Naive B cell (primary cell): ENCODE measurements at regions not wholly inside any gene's neighbourhood (a gene's known extent, or its start where the extent isn't known, plus 50 kb on each side); places are given as distances from the start of the nearest gene placed in this dataset.

Experiments used
- ATAC-seq, 2 donors: fragments of 150-1000 bp; cut with Tn5 transposase; 2 replicates each; pipeline ENCODE4 v1.10.0; 2021; ENCODE audit warnings: low read depth in 2 of 2, mild to moderate bottlenecking in 2 of 2, moderate library complexity in 2 of 2
- DNase-seq: peaks from one replicate; pipeline ENCODE4 v3.0.0; 2022
- H3K27ac Mint-ChIP-seq, 6 donors: one replicate each; pipeline ENCODE4 v1.8.0; 2020 to 2022; ENCODE audit warnings: mild to moderate bottlenecking in 6 of 6, mixed read lengths in 6 of 6, moderate library complexity in 5 of 6, inconsistent platforms in 2 of 6
- H3K27me3 Mint-ChIP-seq, 3 donors: one replicate each; pipeline ENCODE4 v1.8.0; 2021 to 2022; ENCODE audit warnings: mixed read lengths in 3 of 3, mild to moderate bottlenecking in 1 of 3
- H3K36me3 Mint-ChIP-seq, 2 donors: one replicate each; pipeline ENCODE4 v1.8.0; 2020 to 2022; ENCODE audit warnings: mixed read lengths in 2 of 2, inconsistent platforms in 1 of 2, mild to moderate bottlenecking in 1 of 2
- H3K4me1 Mint-ChIP-seq, 3 donors: one replicate each; pipeline ENCODE4 v1.8.0; 2020 to 2022; ENCODE audit warnings: mixed read lengths in 3 of 3, inconsistent platforms in 1 of 3, mild to moderate bottlenecking in 1 of 3, moderate library complexity in 1 of 3
- H3K4me3 Mint-ChIP-seq, 8 donors: one replicate each; pipeline ENCODE4 v1.8.0; 2020 to 2022; ENCODE audit warnings: mild to moderate bottlenecking in 8 of 8, mixed read lengths in 8 of 8, moderate library complexity in 8 of 8, inconsistent platforms in 2 of 8
- H3K9me3 Mint-ChIP-seq, 7 donors: one replicate each; pipeline ENCODE4 v1.8.0; 2020 to 2022; ENCODE audit warnings: mixed read lengths in 7 of 7, mild to moderate bottlenecking in 5 of 7, inconsistent platforms in 2 of 7, moderate library complexity in 1 of 7

GRCh38 chr1:208793861-208794345 is 549.7 kb upstream of the PLXNA2 start:
- DNase-seq: no peak
- H3K9me3 Mint-ChIP-seq: no peaks in the 10 kb centered on the region
- no peak overlapping the region for H3K4me3 Mint-ChIP-seq
- ATAC-seq: no peak
- H3K27ac Mint-ChIP-seq: no peak overlapping the region
- no peaks in the 10 kb centered on the region for H3K36me3 Mint-ChIP-seq
- no peaks in the 10 kb centered on the region for H3K4me1 Mint-ChIP-seq
- H3K27me3 Mint-ChIP-seq: peaks cover 0 to 5% (median 0%) of the 10 kb centered on the region in 3 donors

GRCh38 chr1:208799186-208799585 is 555.0 kb upstream of the PLXNA2 start:
- ATAC-seq (no peak), DNase-seq (no peak)
- Mint-ChIP-seq H3K4me3 (no peak overlapping the region), H3K4me1 (no peaks in the 10 kb centered on the region), H3K9me3 (peaks cover 0 to 2% (median 0%) of the 10 kb centered on the region in 7 donors), H3K27ac (no peak overlapping the region), H3K36me3 (no peaks in the 10 kb centered on the region), H3K27me3 (peaks cover 0 to 5% (median 4%) of the 10 kb centered on the region in 3 donors)

GRCh38 chr1:208803011-208803811 is 559.0 kb upstream of the PLXNA2 start:
- Mint-ChIP-seq H3K9me3 (peaks cover 3 to 17% (median 10%) of the 10 kb centered on the region in 7 donors), H3K4me1 (no peaks in the 10 kb centered on the region), H3K4me3 (no peak overlapping the region), H3K27ac (no peak overlapping the region), H3K36me3 (no peaks in the 10 kb centered on the region), H3K27me3 (peaks cover 0 to 4% (median 4%) of the 10 kb centered on the region in 3 donors)
- DNase-seq (no peak), ATAC-seq (no peak)

- Mint-ChIP-seq H3K27me3 (peaks cover 8 to 14% (median 9%) of the 10 kb centered on the region in 3 donors), H3K4me1 (no peaks in the 10 kb centered on the region), H3K4me3 (no peak overlapping the region), H3K9me3 (peaks cover 7 to 17% (median 11%) of the 10 kb centered on the region in 7 donors), H3K36me3 (no peaks in the 10 kb centered on the region), H3K27ac (no peak overlapping the region)
- no peak for DNase-seq
- ATAC-seq: no peak
Observed at GRCh38 chr1:208807446-208808127, 563.4 kb upstream of the PLXNA2 start.

- Mint-ChIP-seq H3K9me3 (peaks cover 7 to 17% (median 11%) of the 10 kb centered on the region in 7 donors), H3K4me3 (no peak overlapping the region), H3K27me3 (peaks cover 8 to 14% (median 9%) of the 10 kb centered on the region in 3 donors), H3K36me3 (no peaks in the 10 kb centered on the region), H3K27ac (no peak overlapping the region), H3K4me1 (no peaks in the 10 kb centered on the region)
- ATAC-seq: no peak
- DNase-seq: no peak
Observed at GRCh38 chr1:208808301-208808700, 564.1 kb upstream of the PLXNA2 start.

GRCh38 chr1:208809876-208810275 is 565.7 kb upstream of the PLXNA2 start:
- no peak for ATAC-seq
- H3K4me3 Mint-ChIP-seq: no peak overlapping the region
- peaks cover 6 to 13% (median 8%) of the 10 kb centered on the region in 7 donors for H3K9me3 Mint-ChIP-seq

GRCh38 chr1:208818770-208819445 is 574.7 kb upstream of the PLXNA2 start:
- H3K9me3 Mint-ChIP-seq: peaks cover 0 to 1% (median 0%) of the 10 kb centered on the region in 7 donors
- ATAC-seq: no peak
- peaks cover 8 to 19% (median 10%) of the 10 kb centered on the region in 3 donors for H3K27me3 Mint-ChIP-seq
- no peak for DNase-seq
- no peaks in the 10 kb centered on the region for H3K36me3 Mint-ChIP-seq
- peak overlapping the region in 1 of 6 donors; percentile 4 for H3K27ac Mint-ChIP-seq
- H3K4me1 Mint-ChIP-seq: peaks cover 0 to 4% (median 0%) of the 10 kb centered on the region in 3 donors
- no peak overlapping the region for H3K4me3 Mint-ChIP-seq

More at GRCh38 chr1:208809876-208810275, 565.7 kb upstream of the PLXNA2 start:
- Mint-ChIP-seq H3K36me3 (no peaks in the 10 kb centered on the region), H3K4me1 (no peaks in the 10 kb centered on the region), H3K27me3 (peaks cover 8 to 14% (median 9%) of the 10 kb centered on the region in 3 donors), H3K27ac (no peak overlapping the region)
- DNase-seq: no peak

- H3K27me3 Mint-ChIP-seq: peaks cover 8 to 19% (median 8%) of the 10 kb centered on the region in 3 donors
- peaks cover 0 to 1% (median 0%) of the 10 kb centered on the region in 7 donors for H3K9me3 Mint-ChIP-seq
- peaks cover 0 to 4% (median 0%) of the 10 kb centered on the region in 3 donors for H3K4me1 Mint-ChIP-seq
- DNase-seq (no peak), ATAC-seq (no peak)
- no peak overlapping the region for H3K4me3 Mint-ChIP-seq
- H3K27ac Mint-ChIP-seq: no peak overlapping the region
- no peaks in the 10 kb centered on the region for H3K36me3 Mint-ChIP-seq
Observed at GRCh38 chr1:208820580-208821212, 576.5 kb upstream of the PLXNA2 start.

GRCh38 chr1:208821939-208822338 is 577.8 kb upstream of the PLXNA2 start:
- H3K36me3 Mint-ChIP-seq: no peaks in the 10 kb centered on the region

GRCh38 chr1:208825300-208825699 is 581.1 kb upstream of the PLXNA2 start:
- no peak overlapping the region for H3K4me3 Mint-ChIP-seq

More at GRCh38 chr1:208821939-208822338, 577.8 kb upstream of the PLXNA2 start:
- Mint-ChIP-seq H3K27me3 (peaks cover 8 to 19% (median 8%) of the 10 kb centered on the region in 3 donors), H3K4me1 (peaks cover 0 to 4% (median 0%) of the 10 kb centered on the region in 3 donors), H3K27ac (no peak overlapping the region), H3K9me3 (peaks cover 0 to 2% (median 0%) of the 10 kb centered on the region in 7 donors), H3K4me3 (no peak overlapping the region)
- no peak for ATAC-seq
- no peak for DNase-seq

GRCh38 chr1:208829595-208829994 is 585.4 kb upstream of the PLXNA2 start:
- no peaks in the 10 kb centered on the region for H3K36me3 Mint-ChIP-seq
- peaks cover 0 to 5% (median 0%) of the 10 kb centered on the region in 3 donors for H3K27me3 Mint-ChIP-seq
- peaks cover 0 to 2% (median 0%) of the 10 kb centered on the region in 7 donors for H3K9me3 Mint-ChIP-seq
- H3K4me1 Mint-ChIP-seq: no peaks in the 10 kb centered on the region
- H3K27ac Mint-ChIP-seq: no peak overlapping the region
- DNase-seq (no peak), ATAC-seq (no peak)
- no peak overlapping the region for H3K4me3 Mint-ChIP-seq

More at GRCh38 chr1:208825300-208825699, 581.1 kb upstream of the PLXNA2 start:
- ATAC-seq: no peak
- H3K27ac Mint-ChIP-seq: no peak overlapping the region
- no peaks in the 10 kb centered on the region for H3K36me3 Mint-ChIP-seq
- peaks cover 0 to 2% (median 0%) of the 10 kb centered on the region in 7 donors for H3K9me3 Mint-ChIP-seq
- peaks cover 0 to 5% (median 0%) of the 10 kb centered on the region in 3 donors for H3K27me3 Mint-ChIP-seq
- no peak for DNase-seq
- no peaks in the 10 kb centered on the region for H3K4me1 Mint-ChIP-seq

- ATAC-seq (no peak), DNase-seq (no peak)
- no peak overlapping the region for H3K4me3 Mint-ChIP-seq
- no peaks in the 10 kb centered on the region for H3K9me3 Mint-ChIP-seq
- peaks cover 0 to 8% (median 5%) of the 10 kb centered on the region in 3 donors for H3K27me3 Mint-ChIP-seq
- no peak overlapping the region for H3K27ac Mint-ChIP-seq
- H3K36me3 Mint-ChIP-seq: no peaks in the 10 kb centered on the region
- no peaks in the 10 kb centered on the region for H3K4me1 Mint-ChIP-seq
Observed at GRCh38 chr1:208834381-208835096, 590.4 kb upstream of the PLXNA2 start.
